Natural killer cell (primary cell): ENCODE measurements at regions not wholly inside any gene's neighbourhood (a gene's known extent, or its start where the extent isn't known, plus 50 kb on each side); places are given as distances from the start of the nearest gene placed in this dataset.

Source experiments
- ATAC-seq, 3 donors: fragments of 150-1000 bp in 2 of 3; fragments of 200-7000 bp in 1 of 3; cut with Tn5 transposase; 1 replicate in 1 of 3; 2 replicates in 2 of 3; pipeline ENCODE4 v1.10.0; 2021; ENCODE audit warnings: mild to moderate bottlenecking in 2 of 3, moderate library complexity in 2 of 3
- DNase-seq, 2 donors: peaks; one replicate each; pipeline versions ENCODE4 v3.0.0 to v3.0.0-alpha.2; 2013 to 2021; ENCODE audit warnings: mixed read lengths in 1 of 2
- H3K27ac ChIP-seq: one replicate; pipeline ENCODE4 v1.5.1; 2013; ENCODE audit warnings: mild to moderate bottlenecking, low read length
- H3K27me3 ChIP-seq: one replicate; pipeline ENCODE4 v1.6.1; 2013; ENCODE audit warnings: low read length; ENCODE audit not compliant: control insufficient read depth, insufficient read depth
- H3K36me3 ChIP-seq: one replicate; pipeline ENCODE4 v1.6.1; 2013; ENCODE audit warnings: low read length; ENCODE audit not compliant: control insufficient read depth, insufficient read depth
- H3K4me1 ChIP-seq: one replicate; pipeline ENCODE4 v1.6.1; 2013; ENCODE audit warnings: low read length; ENCODE audit not compliant: control insufficient read depth, insufficient read depth
- H3K4me3 ChIP-seq: one replicate; pipeline ENCODE4 v1.5.1; 2013; ENCODE audit warnings: low read length
- H3K9me3 ChIP-seq: one replicate; pipeline ENCODE4 v1.6.1; 2013; ENCODE audit warnings: low read length; ENCODE audit not compliant: control insufficient read depth, insufficient read depth
- H3K27ac Mint-ChIP-seq, 2 donors: one replicate each; pipeline ENCODE4 v1.8.0; 2022; ENCODE audit warnings: mild to moderate bottlenecking in 2 of 2, mixed read lengths in 2 of 2, moderate library complexity in 1 of 2
- H3K27me3 Mint-ChIP-seq, 2 donors: one replicate each; pipeline ENCODE4 v1.8.0; 2022; ENCODE audit warnings: low read depth in 2 of 2, mixed read lengths in 2 of 2
- H3K36me3 Mint-ChIP-seq: one replicate; pipeline ENCODE4 v1.8.0; 2022; ENCODE audit warnings: mixed read lengths
- H3K4me1 Mint-ChIP-seq, 2 donors: one replicate each; pipeline ENCODE4 v1.8.0; 2022; ENCODE audit warnings: mixed read lengths in 2 of 2
- H3K4me3 Mint-ChIP-seq: one replicate; pipeline ENCODE4 v1.8.0; 2022; ENCODE audit warnings: mild to moderate bottlenecking, moderate library complexity, mixed read lengths
- H3K9me3 Mint-ChIP-seq, 2 donors: one replicate each; pipeline ENCODE4 v1.8.0; 2022; ENCODE audit warnings: mixed read lengths in 2 of 2
- CTCF ChIP-seq: fragments of 200-600 bp; IDR thresholded peaks from one replicate; pipeline ENCODE4 v1.8.0; 2022; ENCODE audit warnings: antibody characterized with exemption
- WGBS: methylation state at CpG from one replicate; pipeline ENCODE4 v1.1.7; 2013; ENCODE audit warnings: missing lambda C conversion rate; ENCODE audit not compliant: insufficient coverage; 5-methylcytosine and 5-hydroxymethylcytosine counted together
- intact Hi-C: fragments of 100-400 bp; cut with micrococcal nuclease; formaldehyde crosslinking; loops from one replicate; pipeline ENCODE4 v1.14.2; 2022

- intact Hi-C loops: no loop called here
- Histone ChIP-seq H3K36me3 (no peaks in the 10 kb centered on the region), H3K4me3 (no peak overlapping the region), H3K27ac (no peak overlapping the region), H3K4me1 (no peaks in the 10 kb centered on the region), H3K9me3 (no peaks in the 10 kb centered on the region), H3K27me3 (no peaks in the 10 kb centered on the region)
- H3K4me1 Mint-ChIP-seq: no peaks in the 10 kb centered on the region
- H3K27ac Mint-ChIP-seq: no peak overlapping the region
- peaks cover 4 to 10% of the 10 kb centered on the region in 2 donors for H3K9me3 Mint-ChIP-seq
- TF ChIP-seq CTCF: no peak
- H3K4me3 Mint-ChIP-seq: no peak overlapping the region
- DNase-seq (no peak), ATAC-seq (no peak)
- H3K27me3 Mint-ChIP-seq: peaks cover 0 to 5% of the 10 kb centered on the region in 2 donors
- WGBS: 78% methylated on average over 3 of the region's 3 CpGs
- no peaks in the 10 kb centered on the region for H3K36me3 Mint-ChIP-seq
Measured at GRCh38 chr18:78853341-78853740, 126.3 kb upstream of the SALL3 start.

GRCh38 chr18:78855188-78855587, 124.4 kb upstream of the SALL3 start:
- intact Hi-C loops: no loop called here
- no peak for TF ChIP-seq CTCF
- ATAC-seq (no peak), DNase-seq (no peak)
- H3K9me3 Mint-ChIP-seq: peaks cover 3 to 4% of the 10 kb centered on the region in 2 donors
- H3K4me3 Mint-ChIP-seq: no peak overlapping the region
- peaks cover 0 to 5% of the 10 kb centered on the region in 2 donors for H3K27me3 Mint-ChIP-seq
- H3K4me1 Mint-ChIP-seq: no peaks in the 10 kb centered on the region
- no peaks in the 10 kb centered on the region for H3K36me3 Mint-ChIP-seq
- H3K27ac ChIP-seq: no peak overlapping the region
- H3K4me1 ChIP-seq: no peaks in the 10 kb centered on the region
- no peak overlapping the region for H3K4me3 ChIP-seq
- no peaks in the 10 kb centered on the region for H3K27me3 ChIP-seq
- H3K27ac Mint-ChIP-seq: no peak overlapping the region
- H3K36me3 ChIP-seq: no peaks in the 10 kb centered on the region
- no CpG with 5 or more reads among the region's 4 CpGs for WGBS
- H3K9me3 ChIP-seq: no peaks in the 10 kb centered on the region

- Histone ChIP-seq H3K9me3 (no peaks in the 10 kb centered on the region), H3K4me1 (no peaks in the 10 kb centered on the region), H3K4me3 (no peak overlapping the region), H3K36me3 (no peaks in the 10 kb centered on the region), H3K27ac (no peak overlapping the region), H3K27me3 (no peaks in the 10 kb centered on the region)
- intact Hi-C loops: no loop called here
- Mint-ChIP-seq H3K9me3 (peaks cover 0 to 4% of the 10 kb centered on the region in 2 donors), H3K4me1 (no peaks in the 10 kb centered on the region), H3K36me3 (no peaks in the 10 kb centered on the region), H3K27me3 (peaks cover 5 to 7% of the 10 kb centered on the region in 2 donors), H3K27ac (no peak overlapping the region), H3K4me3 (no peak overlapping the region)
- WGBS: 92% methylated on average over 50 of the region's 50 CpGs
- DNase-seq: no peak
- TF ChIP-seq CTCF: no peak
- no peak for ATAC-seq
Measured at GRCh38 chr18:78856569-78857313, 122.9 kb upstream of the SALL3 start.
